ENCODE measurements at regions not wholly inside any gene's neighbourhood (a gene's known extent, or its start where the extent isn't known, plus 50 kb on each side); places are given as distances from the start of the nearest gene placed in this dataset.

DNA sequence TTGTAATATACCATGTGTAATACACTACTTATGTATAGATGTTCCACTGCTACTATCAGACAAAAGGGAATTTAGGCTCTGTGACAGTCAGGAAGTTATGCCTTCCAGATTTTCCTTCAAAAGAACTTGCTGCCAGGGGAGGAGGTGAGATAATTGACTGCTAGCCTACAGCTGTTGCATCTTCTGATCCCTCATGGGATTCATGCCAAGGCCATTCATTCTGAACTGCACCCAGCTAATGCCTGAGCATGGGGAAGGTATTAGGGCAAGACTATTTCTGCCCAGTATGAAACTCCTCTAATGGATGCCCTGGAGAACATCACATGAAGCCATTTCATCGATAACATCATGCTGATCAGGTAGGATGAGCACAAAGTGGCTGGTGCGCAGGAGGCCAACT lies 746.5 kb upstream of the ZNF608 start:
- H3K27me3 ChIP-seq: no peaks in the 10 kb centered on the region
- H3K9me3 ChIP-seq: no peaks in the 10 kb centered on the region
- intact Hi-C loops (cut with DNase I): no loop called here
- TF ChIP-seq CTCF (IDR thresholded peaks at IDR 0.05) (no peak), POLR2A (IDR thresholded peaks at IDR 0.05) (no peak)
- DNase-seq: no peak
- H3K27ac ChIP-seq: no peak overlapping the region
- 98 to 100% methylated on average over 2 of the region's 2 CpGs for WGBS, 2 donors
- no peak overlapping the region for H3K4me3 ChIP-seq (replicated peaks in 1 of 3)
- no peaks in the 10 kb centered on the region for H3K36me3 ChIP-seq
- H3K4me1 ChIP-seq: no peaks in the 10 kb centered on the region

GRCh38 chr5:125496393-125496792 lies 750.0 kb upstream of the ZNF608 start:
- Histone ChIP-seq H3K4me1 (no peaks in the 10 kb centered on the region), H3K27ac (no peak overlapping the region), H3K9me3 (no peaks in the 10 kb centered on the region), H3K27me3 (no peaks in the 10 kb centered on the region), H3K36me3 (no peaks in the 10 kb centered on the region), H3K4me3 (replicated peaks in 1 of 3) (no peak overlapping the region)
- intact Hi-C loops (cut with DNase I): no loop called here
- no peak for DNase-seq
- TF ChIP-seq POLR2A (IDR thresholded peaks at IDR 0.05) (no peak), CTCF (IDR thresholded peaks at IDR 0.05) (no peak)

DNA sequence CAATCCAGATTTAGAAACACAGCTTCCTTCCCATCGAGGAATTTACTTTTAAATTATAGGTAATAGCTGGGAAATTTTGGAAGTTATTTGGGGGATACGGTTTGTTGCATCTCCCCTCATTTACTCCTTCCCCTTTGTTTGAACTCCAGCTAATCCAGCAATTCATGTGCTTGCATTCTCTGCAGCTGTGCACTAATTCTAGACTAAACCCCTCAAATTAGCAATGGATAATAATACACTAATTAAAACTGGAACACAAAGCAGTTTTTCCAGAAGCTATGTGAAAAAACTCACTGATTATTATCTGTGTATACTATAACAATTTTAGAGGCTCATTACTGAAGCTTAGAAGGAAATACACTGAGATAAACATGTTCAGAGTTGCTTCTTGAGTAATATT lies 751.2 kb upstream of the ZNF608 start:
- WGBS, 2 donors: 70 to 81% methylated on average over 2 of the region's 2 CpGs
- TF ChIP-seq POLR2A (IDR thresholded peaks at IDR 0.05): no peak
- TF ChIP-seq CTCF (IDR thresholded peaks at IDR 0.05): no peak

DNA sequence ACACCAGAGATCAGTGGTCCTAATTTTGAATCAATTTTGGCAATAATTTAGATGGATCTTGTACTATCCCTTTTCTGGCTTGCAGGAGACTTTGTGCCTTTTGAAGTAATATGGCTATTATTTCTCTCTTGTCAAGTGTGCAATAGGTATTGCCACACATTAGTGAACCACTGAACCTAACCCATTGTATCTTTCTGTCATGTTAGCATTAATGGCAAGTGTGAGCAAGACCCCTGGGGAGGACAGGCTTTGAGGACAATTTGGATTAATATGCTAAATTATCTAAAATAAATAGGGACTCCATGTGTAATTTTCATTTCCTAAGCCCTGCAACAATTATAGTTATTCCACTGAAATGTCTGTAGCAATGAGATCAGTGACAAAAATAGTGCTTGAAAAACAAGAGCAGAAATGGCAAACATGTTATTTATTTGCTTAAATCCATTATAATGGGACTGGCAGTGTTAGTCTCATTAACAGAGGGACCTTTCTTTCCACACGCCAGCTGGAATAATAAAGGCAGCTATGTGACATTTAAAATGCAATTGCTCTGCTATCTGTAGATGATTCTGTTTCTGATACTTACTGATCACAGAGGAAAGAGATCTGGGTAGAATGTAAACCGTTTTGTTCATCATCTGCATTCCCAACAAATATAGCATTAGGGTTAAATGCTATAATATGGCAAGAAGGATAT lies 753.3 kb upstream of the ZNF608 start:
- H3K4me1 ChIP-seq: no peaks in the 10 kb centered on the region
- no peak overlapping the region for H3K4me3 ChIP-seq (replicated peaks in 1 of 3)
- DNase-seq: no peak
- H3K27me3 ChIP-seq: no peaks in the 10 kb centered on the region
- WGBS, 2 donors: 70 to 78% methylated on average over 2 of the region's 2 CpGs
- no peaks in the 10 kb centered on the region for H3K9me3 ChIP-seq
- H3K27ac ChIP-seq: no peak overlapping the region
- no peak for TF ChIP-seq CTCF (IDR thresholded peaks at IDR 0.05)
- no peaks in the 10 kb centered on the region for H3K36me3 ChIP-seq
- intact Hi-C loops (cut with DNase I): no loop called here

More for the DNA sequence above, 751.2 kb upstream of the ZNF608 start:
- H3K36me3 ChIP-seq: no peaks in the 10 kb centered on the region
- H3K27me3 ChIP-seq: no peaks in the 10 kb centered on the region
- H3K4me3 ChIP-seq (replicated peaks in 1 of 3): no peak overlapping the region
- no peak overlapping the region for H3K27ac ChIP-seq
- no peaks in the 10 kb centered on the region for H3K4me1 ChIP-seq
- H3K9me3 ChIP-seq: no peaks in the 10 kb centered on the region
- intact Hi-C loops (cut with DNase I): no loop called here
- no peak for DNase-seq

DNA sequence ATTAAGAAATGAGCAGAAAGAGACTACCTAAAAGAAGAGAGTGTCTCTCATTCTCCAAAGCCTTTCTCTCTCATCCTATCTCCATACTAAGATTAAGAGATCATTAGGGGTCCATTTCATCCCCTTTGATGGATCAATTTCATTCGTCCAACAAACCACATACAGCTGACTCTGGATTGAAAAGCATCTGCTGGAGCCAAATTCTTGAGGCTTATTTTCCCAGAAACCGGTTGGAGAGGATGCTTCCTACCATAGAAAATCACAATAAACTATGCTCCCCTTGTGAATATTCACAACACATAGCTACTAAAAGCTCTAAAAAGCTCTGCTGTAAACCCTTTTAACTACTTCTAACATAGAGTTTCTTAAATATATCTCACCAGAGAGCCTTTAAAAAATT lies 755.0 kb upstream of the ZNF608 start:
- Histone ChIP-seq H3K27ac (no peak overlapping the region), H3K27me3 (no peaks in the 10 kb centered on the region), H3K9me3 (no peaks in the 10 kb centered on the region), H3K36me3 (no peaks in the 10 kb centered on the region), H3K4me3 (replicated peaks in 1 of 3) (no peak overlapping the region), H3K4me1 (no peaks in the 10 kb centered on the region)
- intact Hi-C loops (cut with DNase I): no loop called here
- no peak for DNase-seq
- TF ChIP-seq POLR2A (IDR thresholded peaks at IDR 0.05) (no peak), CTCF (IDR thresholded peaks at IDR 0.05) (no peak)
- 62 to 73% methylated on average over 2 of the region's 2 CpGs for WGBS, 2 donors
